GOT3 (cell line): ENCODE measurements at regions not wholly inside any gene's neighbourhood (a gene's known extent, or its start where the extent isn't known, plus 50 kb on each side); places are given as distances from the start of the nearest gene placed in this dataset.
"Not testable (repeated sequence)": the region's sequence is repeated elsewhere in the genome, so short reads cannot be mapped to it uniquely, and the experiment has no call there.

Experiments
- DNase-seq: peaks from one replicate; lab custom pipeline; 2025; ENCODE audit warnings: mixed read lengths; lab: John Stamatoyannopoulos, UW

GRCh38 chrX:7638078-7638710 is 204.8 kb upstream of the VCX start:
- DNase-seq: no peak

- DNase-seq: no peak
Measured at GRCh38 chrX:7637066-7637465, 205.9 kb upstream of the VCX start.

GRCh38 chrX:7635604-7636003 is 207.4 kb upstream of the VCX start:
- DNase-seq: no peak

- no peak for DNase-seq
Measured at GRCh38 chrX:7620560-7620959, 222.4 kb upstream of the VCX start.

GRCh38 chrX:7617994-7618393 is 225.0 kb upstream of the VCX start:
- DNase-seq: no peak

GRCh38 chrX:7614616-7615015 is 228.4 kb upstream of the VCX start:
- DNase-seq: no peak

GRCh38 chrX:7608625-7609024 is 234.3 kb upstream of the VCX start:
- DNase-seq: not testable (repeated sequence)

GRCh38 chrX:7606039-7606652 is 236.8 kb upstream of the VCX start:
- DNase-seq: no peak

GRCh38 chrX:7603387-7603786 is 239.6 kb upstream of the VCX start:
- DNase-seq: no peak

GRCh38 chrX:7596822-7597221 is 246.1 kb upstream of the VCX start:
- DNase-seq: no peak

GRCh38 chrX:7593370-7593769 is 249.6 kb upstream of the VCX start:
- DNase-seq: not testable (repeated sequence)

- DNase-seq: no peak
Measured at GRCh38 chrX:7586126-7586525, 256.8 kb upstream of the VCX start.

- no peak for DNase-seq
Measured at GRCh38 chrX:7582191-7582590, 260.8 kb upstream of the VCX start.

GRCh38 chrX:7580127-7580526 is 262.8 kb upstream of the VCX start:
- DNase-seq: no peak

GRCh38 chrX:7574325-7574724 is 268.6 kb upstream of the VCX start:
- no peak for DNase-seq

- DNase-seq: no peak
Measured at GRCh38 chrX:7570432-7571029, 272.4 kb upstream of the VCX start.

GRCh38 chrX:7568597-7568996 is 274.4 kb upstream of the VCX start:
- no peak for DNase-seq

GRCh38 chrX:7568130-7568529 is 274.8 kb upstream of the VCX start:
- DNase-seq: no peak

GRCh38 chrX:7552760-7553159 is 290.2 kb upstream of the VCX start:
- DNase-seq: no peak

GRCh38 chrX:7546551-7547080 is 296.4 kb upstream of the VCX start:
- no peak for DNase-seq

- DNase-seq: no peak
Measured at GRCh38 chrX:7545564-7545963, 297.4 kb upstream of the VCX start.

GRCh38 chrX:7542587-7543380 is 300.2 kb upstream of the VCX start:
- no peak for DNase-seq

GRCh38 chrX:7522860-7523259 is 320.1 kb upstream of the VCX start:
- no peak for DNase-seq
